Fibroblast of skin of left biceps (primary cell): ENCODE measurements at regions not wholly inside any gene's neighbourhood (a gene's known extent, or its start where the extent isn't known, plus 50 kb on each side); places are given as distances from the start of the nearest gene placed in this dataset.

Source experiments
- DNase-seq, 2 experiments: peaks; one replicate each; pipeline ENCODE4 v3.0.0-alpha.2; 2013; ENCODE audit warnings: low read depth in 2 of 2

- DNase-seq: no peak
Observed at GRCh38 chr2:221095356-221095755, 476.7 kb downstream of the EPHA4 start.

- DNase-seq: no peak
Observed at GRCh38 chr2:221096706-221097567, 475.2 kb downstream of the EPHA4 start.

- peak; percentile 24 to 36 for DNase-seq
Observed at GRCh38 chr2:221097568-221097915, 474.6 kb downstream of the EPHA4 start.

- no peak for DNase-seq
Observed at GRCh38 chr2:221097949-221098348, 474.2 kb downstream of the EPHA4 start.

- DNase-seq: no peak
Observed at GRCh38 chr2:221100467-221101089, 471.5 kb downstream of the EPHA4 start.

- DNase-seq: no peak
Observed at GRCh38 chr2:221102896-221103688, 469.0 kb downstream of the EPHA4 start.

- DNase-seq: no peak
Observed at GRCh38 chr2:221103930-221104329, 468.2 kb downstream of the EPHA4 start.

- DNase-seq: peak; percentile 7 to 8
Observed at GRCh38 chr2:221104361-221104811, 467.7 kb downstream of the EPHA4 start.

GRCh38 chr2:221106241-221106640, 465.9 kb downstream of the EPHA4 start:
- no peak for DNase-seq

GRCh38 chr2:221107424-221107823, 464.7 kb downstream of the EPHA4 start:
- DNase-seq: no peak

- no peak for DNase-seq
Observed at GRCh38 chr2:221109552-221109951, 462.6 kb downstream of the EPHA4 start.

GRCh38 chr2:221111739-221112138, 460.4 kb downstream of the EPHA4 start:
- no peak for DNase-seq

- DNase-seq: no peak
Observed at GRCh38 chr2:221112744-221113143, 459.4 kb downstream of the EPHA4 start.

GRCh38 chr2:221115944-221116343, 456.2 kb downstream of the EPHA4 start:
- no peak for DNase-seq

- no peak for DNase-seq
Observed at GRCh38 chr2:221120643-221121042, 451.5 kb downstream of the EPHA4 start.

GRCh38 chr2:221123396-221123795, 448.7 kb downstream of the EPHA4 start:
- DNase-seq: no peak

GRCh38 chr2:221124532-221125240, 447.4 kb downstream of the EPHA4 start:
- no peak for DNase-seq

- DNase-seq: no peak
Observed at GRCh38 chr2:221125691-221126090, 446.4 kb downstream of the EPHA4 start.

GRCh38 chr2:221129657-221130056, 442.4 kb downstream of the EPHA4 start:
- no peak for DNase-seq

GRCh38 chr2:221130431-221130830, 441.7 kb downstream of the EPHA4 start:
- DNase-seq: no peak

GRCh38 chr2:221133941-221134340, 438.2 kb downstream of the EPHA4 start:
- no peak for DNase-seq

GRCh38 chr2:221134718-221135117, 437.4 kb downstream of the EPHA4 start:
- no peak for DNase-seq
